H1 (cell line): ENCODE measurements at regions not wholly inside any gene's neighbourhood (a gene's known extent, or its start where the extent isn't known, plus 50 kb on each side); places are given as distances from the start of the nearest gene placed in this dataset.

Experiments used
- BACH1 ChIP-seq: IDR thresholded peaks from 2 replicates; pipeline ENCODE4 v1.6.1; 2012; ENCODE audit warnings: low read length, improper control_type of control experiment
- CBX8 ChIP-seq: fragments of 300-800, 300-1000 bp; sonication (generic); IDR thresholded peaks from 2 replicates; pipeline ENCODE4 v1.7.1; 2016; ENCODE audit warnings: low read depth, low read length, borderline replicate concordance
- CHD1 ChIP-seq: IDR thresholded peaks from 2 replicates; pipeline ENCODE4 v1.6.1; 2012; ENCODE audit warnings: low read depth, low read length, improper control_type of control experiment
- GABPA ChIP-seq: IDR thresholded peaks from 2 replicates; pipeline ENCODE4 v1.6.1; 2011; ENCODE audit warnings: mild to moderate bottlenecking, low read length, moderate library complexity, borderline replicate concordance; ENCODE audit not compliant: insufficient read depth
- HDAC2 ChIP-seq, 2 experiments: fragments of 300-600 bp in 1 of 2; sonication (generic) in 1 of 2; IDR thresholded peaks; 2 replicates each; pipeline ENCODE4 v1.6.1; 2011 to 2012; ENCODE audit warnings: low read depth in 2 of 2, low read length in 2 of 2, mild to moderate bottlenecking in 2 of 2, moderate library complexity in 2 of 2, borderline replicate concordance in 1 of 2, inconsistent platforms in 1 of 2
- NRF1 ChIP-seq: IDR thresholded peaks from 2 replicates; pipeline ENCODE4 v1.6.1; 2011; ENCODE audit warnings: mild to moderate bottlenecking, low read depth, low read length, improper control_type of control experiment
- SIN3A ChIP-seq, 2 experiments: IDR thresholded peaks in 1 of 2; conservative IDR thresholded peaks in 1 of 2; 2 replicates each; pipeline ENCODE4 v1.6.1; 2011 to 2012; ENCODE audit warnings: low read length in 2 of 2, improper control_type of control experiment in 1 of 2, low read depth in 1 of 2, mild to moderate bottlenecking in 1 of 2
- SP1 ChIP-seq: IDR thresholded peaks from 2 replicates; pipeline ENCODE4 v1.6.1; 2011; ENCODE audit warnings: low read depth, low read length
- SRF ChIP-seq: IDR thresholded peaks from 2 replicates; pipeline ENCODE4 v1.6.1; 2011; ENCODE audit warnings: mild to moderate bottlenecking, low read depth, low read length, moderate library complexity
- TF ChIP-seq, protein P1 (sequence below): fragments of 300-600 bp; sonication (generic); IDR thresholded peaks from 2 replicates; pipeline ENCODE4 v1.7.1; 2012; ENCODE audit warnings: low read length, moderate library complexity, mild to moderate bottlenecking, inconsistent platforms; ENCODE audit not compliant: insufficient replicate concordance
- TF ChIP-seq, protein P2 (sequence below): IDR thresholded peaks from 2 replicates; pipeline ENCODE4 v1.6.1; 2012; ENCODE audit warnings: inconsistent platforms

DNA sequence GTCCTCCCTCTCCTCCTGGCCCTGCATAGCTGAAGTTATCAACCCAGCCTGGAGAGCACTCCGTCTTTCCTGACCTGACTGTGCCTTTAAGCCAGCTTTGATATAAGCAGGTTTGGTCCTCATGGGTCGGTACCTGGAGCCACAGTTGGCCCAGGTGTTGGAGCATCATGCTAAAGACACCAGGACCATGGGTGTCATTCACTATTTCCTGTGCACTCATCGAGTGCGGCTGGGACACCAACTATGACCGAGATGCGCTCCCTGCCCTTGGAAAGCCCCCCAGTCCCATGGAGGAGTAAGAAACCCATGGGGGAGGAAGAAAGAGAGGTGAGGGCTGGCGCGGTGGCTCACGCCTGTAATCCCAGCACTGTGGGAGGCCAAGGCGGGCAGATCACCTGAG, 78.9 kb upstream of the CCND2 start (continued):
- TF ChIP-seq, protein P1, sequence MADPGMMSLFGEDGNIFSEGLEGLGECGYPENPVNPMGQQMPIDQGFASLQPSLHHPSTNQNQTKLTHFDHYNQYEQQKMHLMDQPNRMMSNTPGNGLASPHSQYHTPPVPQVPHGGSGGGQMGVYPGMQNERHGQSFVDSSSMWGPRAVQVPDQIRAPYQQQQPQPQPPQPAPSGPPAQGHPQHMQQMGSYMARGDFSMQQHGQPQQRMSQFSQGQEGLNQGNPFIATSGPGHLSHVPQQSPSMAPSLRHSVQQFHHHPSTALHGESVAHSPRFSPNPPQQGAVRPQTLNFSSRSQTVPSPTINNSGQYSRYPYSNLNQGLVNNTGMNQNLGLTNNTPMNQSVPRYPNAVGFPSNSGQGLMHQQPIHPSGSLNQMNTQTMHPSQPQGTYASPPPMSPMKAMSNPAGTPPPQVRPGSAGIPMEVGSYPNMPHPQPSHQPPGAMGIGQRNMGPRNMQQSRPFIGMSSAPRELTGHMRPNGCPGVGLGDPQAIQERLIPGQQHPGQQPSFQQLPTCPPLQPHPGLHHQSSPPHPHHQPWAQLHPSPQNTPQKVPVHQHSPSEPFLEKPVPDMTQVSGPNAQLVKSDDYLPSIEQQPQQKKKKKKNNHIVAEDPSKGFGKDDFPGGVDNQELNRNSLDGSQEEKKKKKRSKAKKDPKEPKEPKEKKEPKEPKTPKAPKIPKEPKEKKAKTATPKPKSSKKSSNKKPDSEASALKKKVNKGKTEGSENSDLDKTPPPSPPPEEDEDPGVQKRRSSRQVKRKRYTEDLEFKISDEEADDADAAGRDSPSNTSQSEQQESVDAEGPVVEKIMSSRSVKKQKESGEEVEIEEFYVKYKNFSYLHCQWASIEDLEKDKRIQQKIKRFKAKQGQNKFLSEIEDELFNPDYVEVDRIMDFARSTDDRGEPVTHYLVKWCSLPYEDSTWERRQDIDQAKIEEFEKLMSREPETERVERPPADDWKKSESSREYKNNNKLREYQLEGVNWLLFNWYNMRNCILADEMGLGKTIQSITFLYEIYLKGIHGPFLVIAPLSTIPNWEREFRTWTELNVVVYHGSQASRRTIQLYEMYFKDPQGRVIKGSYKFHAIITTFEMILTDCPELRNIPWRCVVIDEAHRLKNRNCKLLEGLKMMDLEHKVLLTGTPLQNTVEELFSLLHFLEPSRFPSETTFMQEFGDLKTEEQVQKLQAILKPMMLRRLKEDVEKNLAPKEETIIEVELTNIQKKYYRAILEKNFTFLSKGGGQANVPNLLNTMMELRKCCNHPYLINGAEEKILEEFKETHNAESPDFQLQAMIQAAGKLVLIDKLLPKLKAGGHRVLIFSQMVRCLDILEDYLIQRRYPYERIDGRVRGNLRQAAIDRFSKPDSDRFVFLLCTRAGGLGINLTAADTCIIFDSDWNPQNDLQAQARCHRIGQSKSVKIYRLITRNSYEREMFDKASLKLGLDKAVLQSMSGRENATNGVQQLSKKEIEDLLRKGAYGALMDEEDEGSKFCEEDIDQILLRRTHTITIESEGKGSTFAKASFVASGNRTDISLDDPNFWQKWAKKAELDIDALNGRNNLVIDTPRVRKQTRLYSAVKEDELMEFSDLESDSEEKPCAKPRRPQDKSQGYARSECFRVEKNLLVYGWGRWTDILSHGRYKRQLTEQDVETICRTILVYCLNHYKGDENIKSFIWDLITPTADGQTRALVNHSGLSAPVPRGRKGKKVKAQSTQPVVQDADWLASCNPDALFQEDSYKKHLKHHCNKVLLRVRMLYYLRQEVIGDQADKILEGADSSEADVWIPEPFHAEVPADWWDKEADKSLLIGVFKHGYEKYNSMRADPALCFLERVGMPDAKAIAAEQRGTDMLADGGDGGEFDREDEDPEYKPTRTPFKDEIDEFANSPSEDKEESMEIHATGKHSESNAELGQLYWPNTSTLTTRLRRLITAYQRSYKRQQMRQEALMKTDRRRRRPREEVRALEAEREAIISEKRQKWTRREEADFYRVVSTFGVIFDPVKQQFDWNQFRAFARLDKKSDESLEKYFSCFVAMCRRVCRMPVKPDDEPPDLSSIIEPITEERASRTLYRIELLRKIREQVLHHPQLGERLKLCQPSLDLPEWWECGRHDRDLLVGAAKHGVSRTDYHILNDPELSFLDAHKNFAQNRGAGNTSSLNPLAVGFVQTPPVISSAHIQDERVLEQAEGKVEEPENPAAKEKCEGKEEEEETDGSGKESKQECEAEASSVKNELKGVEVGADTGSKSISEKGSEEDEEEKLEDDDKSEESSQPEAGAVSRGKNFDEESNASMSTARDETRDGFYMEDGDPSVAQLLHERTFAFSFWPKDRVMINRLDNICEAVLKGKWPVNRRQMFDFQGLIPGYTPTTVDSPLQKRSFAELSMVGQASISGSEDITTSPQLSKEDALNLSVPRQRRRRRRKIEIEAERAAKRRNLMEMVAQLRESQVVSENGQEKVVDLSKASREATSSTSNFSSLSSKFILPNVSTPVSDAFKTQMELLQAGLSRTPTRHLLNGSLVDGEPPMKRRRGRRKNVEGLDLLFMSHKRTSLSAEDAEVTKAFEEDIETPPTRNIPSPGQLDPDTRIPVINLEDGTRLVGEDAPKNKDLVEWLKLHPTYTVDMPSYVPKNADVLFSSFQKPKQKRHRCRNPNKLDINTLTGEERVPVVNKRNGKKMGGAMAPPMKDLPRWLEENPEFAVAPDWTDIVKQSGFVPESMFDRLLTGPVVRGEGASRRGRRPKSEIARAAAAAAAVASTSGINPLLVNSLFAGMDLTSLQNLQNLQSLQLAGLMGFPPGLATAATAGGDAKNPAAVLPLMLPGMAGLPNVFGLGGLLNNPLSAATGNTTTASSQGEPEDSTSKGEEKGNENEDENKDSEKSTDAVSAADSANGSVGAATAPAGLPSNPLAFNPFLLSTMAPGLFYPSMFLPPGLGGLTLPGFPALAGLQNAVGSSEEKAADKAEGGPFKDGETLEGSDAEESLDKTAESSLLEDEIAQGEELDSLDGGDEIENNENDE: no peak
- TF ChIP-seq CBX8: no peak
- no peak for TF ChIP-seq SRF
- TF ChIP-seq NRF1: no peak
- no peak for TF ChIP-seq SP1
- TF ChIP-seq GABPA: no peak
- no peak for TF ChIP-seq HDAC2 (IDR thresholded peaks at IDR 0.05; ENCODE audit: borderline replicate concordance in 1 of 2, low read depth in 2 of 2, low read length in 2 of 2)
- TF ChIP-seq SIN3A (conservative IDR thresholded peaks at IDR 0.05 in 1 of 2, IDR thresholded peaks at IDR 0.05 in 1 of 2; ENCODE audit: low read depth in 1 of 2, low read length in 2 of 2): no peak
- TF ChIP-seq BACH1: no peak
- no peak for TF ChIP-seq CHD1
- TF ChIP-seq, protein P2, sequence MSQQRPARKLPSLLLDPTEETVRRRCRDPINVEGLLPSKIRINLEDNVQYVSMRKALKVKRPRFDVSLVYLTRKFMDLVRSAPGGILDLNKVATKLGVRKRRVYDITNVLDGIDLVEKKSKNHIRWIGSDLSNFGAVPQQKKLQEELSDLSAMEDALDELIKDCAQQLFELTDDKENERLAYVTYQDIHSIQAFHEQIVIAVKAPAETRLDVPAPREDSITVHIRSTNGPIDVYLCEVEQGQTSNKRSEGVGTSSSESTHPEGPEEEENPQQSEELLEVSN: no peak
